ENCODE measurements at regions not wholly inside any gene's neighbourhood (a gene's known extent, or its start where the extent isn't known, plus 50 kb on each side); places are given as distances from the start of the nearest gene placed in this dataset.

- DNase-seq: peak; percentile 77 to 90
These were observed 102.4 kb upstream of the ST6GALNAC5 start for GRCh38 chr1:76764638-76765454.

- no peak for DNase-seq
These were observed 100.9 kb upstream of the ST6GALNAC5 start for GRCh38 chr1:76766381-76766780.

- DNase-seq: no peak
These were observed 97.4 kb upstream of the ST6GALNAC5 start for GRCh38 chr1:76769911-76770310.

GRCh38 chr1:76770979-76771378 is 96.3 kb upstream of the ST6GALNAC5 start:
- peak; percentile 70 to 83 for DNase-seq

- no peak for DNase-seq
These were observed 85.8 kb upstream of the ST6GALNAC5 start for GRCh38 chr1:76781447-76781846.

GRCh38 chr1:76782809-76783208 is 84.5 kb upstream of the ST6GALNAC5 start:
- no peak for DNase-seq

- no peak for DNase-seq
These were observed 82.8 kb upstream of the ST6GALNAC5 start for GRCh38 chr1:76784502-76784901.

GRCh38 chr1:76786222-76786621 is 81.1 kb upstream of the ST6GALNAC5 start:
- DNase-seq: no peak

- no peak for DNase-seq
These were observed 73.7 kb upstream of the ST6GALNAC5 start for GRCh38 chr1:76793594-76793993.

GRCh38 chr1:76799700-76800099 is 67.6 kb upstream of the ST6GALNAC5 start:
- no peak for DNase-seq

GRCh38 chr1:76802094-76802493 is 65.2 kb upstream of the ST6GALNAC5 start:
- peak; percentile 72 to 95 for DNase-seq

GRCh38 chr1:76807543-76808260 is 59.6 kb upstream of the ST6GALNAC5 start:
- DNase-seq: no peak
